Dedifferentiated amniotic fluid mesenchymal stem cell (primary cell): ENCODE measurements at regions not wholly inside any gene's neighbourhood (a gene's known extent, or its start where the extent isn't known, plus 50 kb on each side); places are given as distances from the start of the nearest gene placed in this dataset.
A peak's percentile ranks its signal among the peaks of the same experiment; 100 is the strongest.
"Not testable (repeated sequence)": the region's sequence is repeated elsewhere in the genome, so short reads cannot be mapped to it uniquely, and the experiment has no call there.

ENCODE experiments used
- DNase-seq: peaks from one replicate; pipeline ENCODE4 v3.0.0-alpha.2; 2016; ENCODE audit errors: extremely low spot score

- peak; percentile 69 for DNase-seq
These were observed 87.3 kb downstream of the PHLDA1 start for GRCh38 chr12:75944097-75944904.

GRCh38 chr12:75943730-75944096 lies 87.9 kb downstream of the PHLDA1 start:
- DNase-seq: no peak

- not testable (repeated sequence) for DNase-seq
These were observed 89.9 kb downstream of the PHLDA1 start for GRCh38 chr12:75941661-75942060.

GRCh38 chr12:75939016-75939642 lies 92.4 kb downstream of the PHLDA1 start:
- DNase-seq: no peak

DNA sequence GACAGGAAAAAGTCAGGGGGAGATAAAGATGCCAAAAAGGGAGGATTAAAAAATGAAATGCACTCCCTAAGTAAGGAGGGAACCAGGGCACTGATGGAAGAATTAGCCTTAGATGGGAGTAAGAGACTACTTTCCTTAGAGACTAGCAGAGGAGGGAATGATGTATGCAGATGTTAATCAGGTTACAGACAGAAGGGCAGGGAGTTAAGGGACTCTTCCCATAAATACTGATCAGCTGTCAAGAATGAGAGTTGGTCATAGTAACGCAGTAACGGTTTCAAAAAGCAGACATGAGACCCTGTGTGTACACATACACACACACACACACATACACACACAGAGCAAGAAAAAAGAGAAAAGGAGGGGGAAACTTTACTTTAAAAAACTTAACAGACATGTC lies 93.4 kb downstream of the PHLDA1 start:
- DNase-seq: no peak

DNA sequence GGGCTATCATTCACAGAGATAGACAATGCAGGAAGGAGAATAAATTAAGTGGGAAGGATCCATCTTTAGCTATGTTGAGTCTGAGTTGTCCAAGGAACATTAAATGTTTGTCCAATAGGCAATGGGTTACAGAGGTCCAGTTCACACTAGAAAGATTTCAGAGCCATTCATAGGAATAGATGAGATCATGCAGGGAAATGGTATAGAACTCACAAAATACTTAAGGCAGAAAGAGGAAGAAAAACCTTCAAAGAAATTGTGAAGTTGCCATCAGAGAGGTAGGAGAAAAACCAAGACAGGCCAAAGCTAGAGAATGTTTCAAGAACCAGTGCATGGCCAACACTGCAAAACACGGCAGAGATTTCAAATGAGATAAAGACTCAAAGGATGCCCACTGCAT lies 94.1 kb downstream of the PHLDA1 start:
- no peak for DNase-seq

DNA sequence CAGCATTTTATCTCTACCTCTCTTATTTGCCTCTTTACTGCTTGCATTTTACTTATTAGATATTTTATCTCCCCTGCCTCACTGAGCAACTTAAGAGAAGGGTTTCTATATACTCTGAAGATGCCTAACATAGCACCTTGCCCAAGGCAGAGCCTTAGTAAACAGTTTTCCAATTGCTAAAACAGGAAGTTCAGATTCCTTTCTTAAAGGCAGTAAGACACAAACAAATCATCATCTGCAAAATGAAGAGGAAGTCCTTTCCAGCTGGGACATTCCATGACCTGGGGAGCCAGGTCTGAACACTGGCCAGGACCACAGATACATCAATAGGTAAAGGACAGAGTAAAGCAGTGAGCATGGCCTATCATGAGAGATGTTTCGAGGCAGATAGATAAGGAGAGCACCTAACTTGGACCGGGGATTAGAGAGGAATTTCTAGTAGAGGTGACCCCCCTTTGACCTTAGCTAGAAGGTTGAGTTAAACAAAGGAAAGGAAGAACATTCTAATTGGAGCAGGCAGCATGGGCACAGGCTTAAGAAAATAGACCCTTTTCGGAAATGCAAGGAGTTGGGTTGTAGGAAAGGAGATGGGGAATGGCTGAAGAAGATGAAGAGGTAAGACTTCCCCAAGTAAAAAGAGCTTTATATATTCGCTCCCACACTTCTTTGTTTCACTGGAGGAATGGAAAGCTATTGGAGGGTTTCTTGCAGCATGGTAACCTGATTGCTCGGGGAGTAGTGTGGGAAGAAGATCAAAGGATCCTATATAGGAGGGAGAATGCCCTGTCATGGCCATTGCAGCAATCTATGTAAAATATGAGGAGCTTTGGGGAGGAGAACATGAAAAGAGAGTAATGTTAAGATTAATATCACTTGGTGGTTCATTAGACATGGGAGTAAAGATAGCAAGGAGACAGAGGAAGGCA lies 94.8 kb downstream of the PHLDA1 start:
- DNase-seq: no peak

GRCh38 chr12:75935539-75936242 lies 95.9 kb downstream of the PHLDA1 start:
- DNase-seq: no peak

DNA sequence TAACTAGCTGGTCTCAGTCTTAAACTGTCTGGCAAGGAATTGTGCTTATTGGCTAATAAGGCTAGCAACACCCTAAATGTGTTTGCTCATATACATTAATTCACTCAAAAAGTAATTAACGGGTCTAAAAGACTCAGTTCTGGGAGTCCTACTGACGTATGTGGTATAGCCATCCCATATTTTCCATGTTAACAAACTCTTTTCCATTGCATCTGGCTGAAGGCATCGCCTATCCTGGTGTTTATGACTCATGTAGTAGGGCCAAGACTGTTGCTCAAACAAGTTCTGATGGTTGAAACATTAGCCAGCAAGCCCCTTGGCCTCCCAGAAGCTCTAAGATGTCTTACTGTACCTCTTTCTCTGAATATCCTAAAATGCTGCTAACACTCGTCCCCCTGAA lies 98.5 kb downstream of the PHLDA1 start:
- DNase-seq: no peak

DNA sequence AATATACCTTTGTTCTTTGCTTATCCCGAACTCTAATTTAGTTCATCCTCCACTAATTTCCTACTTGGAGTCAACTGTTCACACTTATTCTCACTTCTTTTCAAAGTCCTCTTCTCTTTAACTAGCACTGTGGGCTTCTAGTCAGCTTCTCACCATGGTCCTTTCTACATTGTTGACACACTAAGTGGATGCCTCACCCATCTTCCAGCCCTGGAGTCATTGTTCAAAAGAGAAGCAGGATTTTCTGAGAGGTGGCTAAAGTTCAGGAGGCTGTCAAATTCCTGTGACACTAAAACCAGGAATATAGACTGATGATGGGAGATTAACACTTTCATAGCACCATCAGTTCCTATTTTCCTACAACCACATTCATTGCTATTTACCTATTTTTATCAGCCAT lies 99.3 kb downstream of the PHLDA1 start:
- no peak for DNase-seq

DNA sequence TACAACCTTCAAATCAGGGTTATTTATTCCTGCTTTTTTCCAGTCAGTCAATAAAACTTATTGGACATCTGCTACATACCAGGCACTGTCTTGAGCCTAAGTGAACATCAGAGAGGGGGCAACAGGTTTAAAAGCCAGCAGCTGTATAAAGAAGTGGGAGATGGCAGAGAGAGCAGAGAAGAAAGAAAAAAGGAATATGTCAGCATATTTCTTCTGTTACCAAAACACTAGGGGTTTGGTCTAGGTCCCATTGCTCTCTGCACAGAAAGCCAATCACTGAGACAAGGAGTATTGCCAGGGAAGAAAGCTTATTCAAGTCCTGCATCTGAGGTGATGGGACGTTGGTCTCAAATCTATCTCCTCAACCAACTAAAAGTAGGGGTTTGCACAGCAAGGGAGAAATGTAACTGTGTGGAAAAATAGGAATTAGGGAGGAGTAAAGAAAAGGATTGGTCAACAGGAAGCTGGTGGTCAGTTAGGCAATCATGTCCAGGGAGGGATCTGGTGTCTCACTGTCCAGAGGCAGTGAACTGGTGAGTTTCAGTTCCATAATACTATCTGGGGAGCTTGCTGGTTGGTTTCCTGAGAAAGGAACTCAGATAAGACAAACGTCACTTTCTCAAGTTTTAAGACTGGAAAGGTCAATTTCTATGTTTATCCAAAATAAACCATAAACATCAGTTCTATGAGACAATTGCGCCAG lies 107.5 kb downstream of the PHLDA1 start:
- DNase-seq: no peak

- DNase-seq: no peak
These were observed 108.5 kb downstream of the PHLDA1 start for GRCh38 chr12:75922944-75923642.

- no peak for DNase-seq
These were observed 109.8 kb downstream of the PHLDA1 start for GRCh38 chr12:75921622-75922289.

GRCh38 chr12:75917715-75918114 lies 113.9 kb downstream of the PHLDA1 start:
- DNase-seq: no peak

DNA sequence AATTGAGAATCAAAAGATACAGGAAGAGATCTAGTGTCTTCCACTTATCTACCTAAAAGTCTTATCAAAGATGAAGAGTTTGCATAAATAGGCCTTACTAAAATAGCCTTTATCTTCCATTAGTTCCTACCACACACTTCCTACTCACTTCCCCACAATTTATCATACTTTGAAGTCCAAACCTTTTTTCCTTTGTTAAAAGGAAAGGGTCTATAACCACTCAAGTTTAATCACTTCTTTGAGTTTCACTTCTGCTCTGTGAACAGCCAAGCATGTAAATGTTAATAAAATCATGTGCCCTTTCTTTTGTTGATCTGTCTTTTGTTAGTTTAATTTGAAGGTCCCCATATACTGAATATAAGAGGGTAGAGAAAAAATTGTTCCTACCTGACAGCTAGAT lies 114.5 kb downstream of the PHLDA1 start:
- DNase-seq: no peak

DNA sequence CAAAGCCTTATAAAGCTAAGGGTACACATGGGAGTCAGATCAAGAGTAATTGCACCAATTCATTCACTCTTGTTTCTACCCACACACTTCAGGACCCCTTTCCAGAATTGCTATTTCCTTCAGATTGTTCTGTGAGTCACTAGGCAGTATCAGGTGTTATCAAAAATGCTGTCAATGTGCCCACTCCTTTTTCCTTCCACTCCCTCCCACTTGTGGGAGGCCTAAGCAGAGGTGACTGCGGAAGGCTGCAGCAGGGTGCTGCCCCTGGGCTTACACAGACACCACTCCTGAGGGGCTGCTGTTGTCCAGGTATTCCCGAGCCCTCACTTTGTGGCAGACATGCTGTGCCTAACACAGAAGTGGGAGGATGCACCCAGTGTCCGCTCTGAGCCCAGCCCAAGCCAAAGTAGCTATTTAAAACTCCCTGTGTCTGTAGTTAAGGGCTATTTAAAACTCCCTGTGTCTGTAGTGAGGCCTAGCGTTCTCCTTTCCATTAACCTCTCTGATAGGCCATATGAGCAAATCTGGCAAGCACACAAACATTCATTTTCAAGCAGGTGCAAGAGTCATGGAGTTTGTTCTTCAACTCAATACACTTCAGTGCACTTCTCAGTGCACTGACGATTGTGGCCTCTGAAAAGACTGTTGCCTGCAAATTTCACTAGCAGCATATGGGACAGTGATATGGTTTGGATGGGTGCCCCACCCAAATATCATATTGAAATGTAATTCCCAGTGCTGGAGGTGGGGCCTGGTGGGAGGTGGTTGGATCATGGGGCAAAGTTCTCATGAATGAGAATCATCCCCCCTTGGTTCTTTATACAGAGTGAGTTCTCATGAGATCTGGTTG lies 117.8 kb downstream of the PHLDA1 start:
- no peak for DNase-seq

DNA sequence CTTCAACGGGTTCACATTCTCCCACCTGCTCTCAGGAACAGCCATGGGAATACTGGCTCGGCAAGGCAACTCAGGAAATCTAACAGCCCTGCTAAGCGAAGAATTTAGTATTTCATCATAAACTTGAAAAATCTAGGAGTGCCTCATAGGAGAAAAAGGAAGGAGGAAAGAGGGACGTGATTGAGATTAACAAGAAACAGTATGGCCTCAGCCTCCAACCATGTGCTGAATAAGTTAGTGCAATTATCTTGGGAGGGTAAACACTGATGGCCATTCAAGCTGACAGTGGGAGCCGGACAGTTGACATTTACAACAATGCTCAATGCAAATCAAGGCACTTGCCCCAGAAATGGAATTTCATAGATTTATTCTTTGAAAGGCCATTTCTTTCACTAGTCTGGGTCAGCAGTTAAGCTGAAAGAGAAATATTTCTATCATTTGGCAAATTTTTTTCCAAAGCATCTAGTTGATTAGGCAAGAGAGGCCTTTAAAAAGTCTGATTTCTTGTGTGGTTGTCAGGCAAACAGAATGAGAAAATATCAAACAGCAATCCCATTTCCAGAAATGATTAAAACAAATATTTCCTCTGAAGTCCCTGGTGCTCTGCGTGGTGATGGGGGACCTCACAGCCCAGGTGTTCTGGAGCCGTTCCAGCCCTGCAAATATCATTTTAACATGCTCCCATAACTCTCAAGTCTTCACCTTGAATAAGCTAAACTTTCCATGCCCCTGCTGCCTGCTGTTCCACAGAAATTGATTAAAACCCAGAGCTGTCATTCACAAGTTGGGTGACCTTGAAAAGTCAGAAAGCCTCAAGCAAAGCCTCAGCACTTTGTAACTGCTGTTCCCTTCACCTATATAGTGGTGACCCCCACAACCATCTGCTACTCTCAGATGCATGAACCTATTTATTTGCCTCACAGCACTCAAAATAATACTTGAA lies 121.6 kb downstream of the PHLDA1 start:
- DNase-seq: no peak
